Thyroid gland (tissue), 4 donors: ENCODE measurements at regions not wholly inside any gene's neighbourhood (a gene's known extent, or its start where the extent isn't known, plus 50 kb on each side); places are given as distances from the start of the nearest gene placed in this dataset.
A peak's percentile ranks its signal among the peaks of the same experiment; 100 is the strongest.
"Not testable (repeated sequence)": the region's sequence is repeated elsewhere in the genome, so short reads cannot be mapped to it uniquely, and the experiment has no call there.

Experiments used
- DNase-seq, 2 donors: peaks; one replicate each; pipeline ENCODE4 v3.0.0-alpha.2; 2019
- H3K27ac ChIP-seq, 3 donors: fragments of 200-600 bp; sonication (generic); 1 replicate in 2 of 3; 2 replicates in 1 of 3; pipeline ENCODE4 v1.5.1; 2016 to 2019; ENCODE audit warnings: mild to moderate bottlenecking in 1 of 3, moderate library complexity in 1 of 3
- H3K27me3 ChIP-seq: fragments of 200-600 bp; sonication (generic); one replicate; pipeline ENCODE4 v1.5.1; 2019
- H3K36me3 ChIP-seq, 2 donors: fragments of 200-600 bp; sonication (generic); one replicate each; pipeline ENCODE4 v1.5.1; 2016 to 2019
- H3K4me1 ChIP-seq, 2 donors: fragments of 200-600 bp; sonication (generic); one replicate each; pipeline ENCODE4 v1.5.1; 2017 to 2019
- H3K4me3 ChIP-seq, 3 donors: fragments of 200-600 bp; sonication (generic); replicated peaks in 1 of 3; 1 replicate in 2 of 3; 2 replicates in 1 of 3; pipeline ENCODE4 v1.5.1; 2016; ENCODE audit warnings: mild to moderate bottlenecking in 1 of 3
- H3K9me3 ChIP-seq: fragments of 200-600 bp; sonication (generic); one replicate; pipeline ENCODE4 v1.5.1; 2017
- CTCF ChIP-seq, 6 experiments: fragments of 200-600 bp in 3 of 6; fragments of 450-650 bp in 3 of 6; sonication (generic) in 3 of 6; IDR thresholded peaks; one replicate each; pipeline ENCODE4 v1.5.1; 2016 to 2019; ENCODE audit warnings: antibody characterized with exemption in 6 of 6, mild to moderate bottlenecking in 2 of 6, inconsistent platforms in 1 of 6, moderate library complexity in 1 of 6
- POLR2A ChIP-seq, 2 donors: fragments of 450-650 bp; IDR thresholded peaks; one replicate each; pipeline ENCODE4 v1.6.1; 2017; ENCODE audit warnings: antibody characterized with exemption in 2 of 2, mild to moderate bottlenecking in 2 of 2, moderate library complexity in 1 of 2
- WGBS, 2 donors: methylation state at CpG; one replicate each; pipeline ENCODE4 v1.1.5; 2017; 5-methylcytosine and 5-hydroxymethylcytosine counted together
- intact Hi-C: fragments of 100-400 bp; cut with DNase I; formaldehyde crosslinking; loops from one replicate; pipeline ENCODE4 v1.15.1; 2023

DNA sequence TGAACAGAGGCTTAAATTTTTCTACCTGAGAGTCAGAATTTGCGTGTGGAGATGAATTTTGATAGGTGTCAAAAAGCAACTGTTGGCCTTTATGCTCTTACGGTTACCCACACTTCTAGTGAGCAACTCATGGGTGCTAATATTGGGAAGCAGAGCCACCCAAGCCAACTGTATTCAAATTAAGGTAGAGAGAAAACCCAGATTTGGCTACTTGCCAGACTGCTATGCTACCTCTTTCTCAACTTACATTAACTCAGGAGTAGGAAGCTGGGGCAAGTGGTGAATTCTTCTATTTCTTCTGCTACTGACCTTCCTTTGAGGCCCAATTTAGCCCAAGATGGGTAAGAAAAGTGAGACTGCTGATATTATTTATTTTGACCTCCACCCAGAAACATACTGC lies 83.9 kb downstream of the OLFM4 start:
- H3K27ac ChIP-seq: peak overlapping the region in 1 of 3 donors; percentile 6
- DNase-seq: no peak
- H3K4me1 ChIP-seq: peaks cover 3 to 17% of the 10 kb centered on the region in 2 donors
- no peaks in the 10 kb centered on the region for H3K36me3 ChIP-seq
- H3K9me3 ChIP-seq: no peaks in the 10 kb centered on the region
- H3K27me3 ChIP-seq: no peaks in the 10 kb centered on the region
- TF ChIP-seq CTCF (IDR thresholded peaks at IDR 0.05) (no peak), POLR2A (IDR thresholded peaks at IDR 0.05) (no peak)
- intact Hi-C loops: no loop called here
- no peak overlapping the region for H3K4me3 ChIP-seq
- WGBS, 2 donors: 91 to 96% methylated on average over 2 of the region's 2 CpGs

DNA sequence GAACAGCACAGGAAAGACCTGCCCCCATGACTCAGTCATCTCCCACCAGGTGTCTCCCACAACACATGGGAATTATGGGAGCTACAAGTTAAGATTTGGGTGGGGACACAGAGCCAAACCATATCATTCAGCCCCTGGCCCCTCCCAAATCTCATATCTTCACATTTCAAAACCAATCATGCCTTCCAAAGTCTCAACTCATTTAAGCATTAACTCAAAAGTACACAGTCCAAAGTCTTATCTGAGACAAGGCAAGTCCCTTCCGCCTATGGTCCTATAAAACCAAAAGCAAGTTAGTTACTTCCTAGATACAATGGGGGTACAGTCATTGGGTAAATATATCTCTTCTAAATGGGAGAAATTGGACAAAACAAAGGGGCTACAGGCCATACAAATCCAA lies 88.4 kb downstream of the OLFM4 start:
- H3K4me1 ChIP-seq: peaks cover 11 to 29% of the 10 kb centered on the region in 2 donors
- H3K27me3 ChIP-seq, H3K9me3 ChIP-seq, H3K4me3 ChIP-seq, H3K27ac ChIP-seq, intact Hi-C loops, H3K36me3 ChIP-seq, DNase-seq: not testable (repeated sequence)
- WGBS, 2 donors: 0 to 96% methylated on average over 1 of the region's 1 CpG

DNA sequence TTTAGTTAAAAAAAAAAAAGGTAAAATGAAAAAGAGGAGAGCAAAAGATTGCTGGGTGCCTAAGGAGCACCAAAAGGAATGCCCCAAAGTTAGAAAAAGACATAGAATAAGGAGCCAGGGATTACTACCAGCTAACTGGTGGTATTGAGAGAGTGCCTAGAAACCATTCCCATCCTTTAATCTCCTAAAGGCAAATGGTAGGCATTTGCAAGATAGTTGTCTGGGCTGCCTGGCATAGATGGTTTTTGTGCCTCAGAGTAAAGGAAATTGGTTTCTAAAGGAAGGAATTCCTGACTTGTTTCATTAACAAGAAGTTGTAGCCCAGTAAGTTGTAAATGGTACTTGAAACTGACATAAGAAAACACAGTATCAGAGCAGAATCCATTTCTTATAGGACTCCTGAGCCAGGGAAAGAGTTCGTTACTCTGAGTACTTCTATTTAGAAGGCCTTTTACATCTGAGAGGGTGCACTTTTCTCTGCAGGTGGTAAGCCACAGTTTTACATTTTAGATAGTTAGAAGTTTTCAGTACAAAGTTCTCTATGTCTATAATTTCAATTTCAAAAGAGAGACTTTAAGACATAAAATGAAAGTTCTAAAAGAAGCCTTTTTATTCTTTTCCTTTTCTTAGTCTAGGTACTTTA lies 92.6 kb downstream of the OLFM4 start:
- intact Hi-C loops: no loop called here
- H3K4me1 ChIP-seq: peaks cover 37 to 39% of the 10 kb centered on the region in 2 donors
- DNase-seq: peak; percentile 29 to 33
- H3K4me3 ChIP-seq: no peak overlapping the region
- H3K36me3 ChIP-seq: no peaks in the 10 kb centered on the region
- no peaks in the 10 kb centered on the region for H3K9me3 ChIP-seq
- TF ChIP-seq CTCF (IDR thresholded peaks at IDR 0.05): no peak
- TF ChIP-seq POLR2A (IDR thresholded peaks at IDR 0.05): peak in 1 of 2 donors; percentile 55
- H3K27ac ChIP-seq: peak overlapping the region; percentile 89 to 91 (median 90)
- 24 to 26% methylated on average over 1 of the region's 1 CpG for WGBS, 2 donors
- H3K27me3 ChIP-seq: no peaks in the 10 kb centered on the region

DNA sequence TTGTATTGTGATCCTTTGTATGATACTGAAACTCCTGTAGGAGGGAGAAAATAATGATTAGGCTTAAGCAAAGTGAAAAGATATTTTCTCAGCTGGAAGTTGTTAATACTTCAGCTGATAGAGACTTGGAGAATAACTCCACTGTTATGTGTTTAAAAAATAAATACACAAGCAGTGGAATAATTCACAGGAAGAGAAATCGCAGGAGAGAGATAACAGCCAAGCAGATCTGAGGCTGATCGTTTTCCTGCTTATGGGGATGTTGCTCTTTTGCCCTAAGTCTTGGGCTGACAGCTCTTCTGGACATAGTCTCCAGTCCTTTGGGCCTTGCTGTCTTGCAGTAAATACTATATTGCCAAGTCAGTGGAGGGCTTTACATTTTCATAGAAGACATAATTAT lies 93.3 kb downstream of the OLFM4 start:
- DNase-seq: no peak
- TF ChIP-seq CTCF (IDR thresholded peaks at IDR 0.05) (no peak), POLR2A (IDR thresholded peaks at IDR 0.05) (no peak)
- Histone ChIP-seq H3K27ac (peak overlapping the region; percentile 88 to 90 (median 89)), H3K27me3 (no peaks in the 10 kb centered on the region), H3K4me1 (peaks cover 39 to 44% of the 10 kb centered on the region in 2 donors), H3K9me3 (no peaks in the 10 kb centered on the region), H3K4me3 (no peak overlapping the region), H3K36me3 (no peaks in the 10 kb centered on the region)
- intact Hi-C loops: no loop called here
- 16 to 23% methylated on average over 2 of the region's 2 CpGs for WGBS, 2 donors

GRCh38 chr13:53123536-53123935 lies 94.9 kb downstream of the OLFM4 start:
- 34 to 59% methylated on average over 3 of the region's 3 CpGs for WGBS, 2 donors

More at GRCh38 chr13:53123536-53123935, 94.9 kb downstream of the OLFM4 start:
- Histone ChIP-seq H3K9me3 (no peaks in the 10 kb centered on the region), H3K36me3 (no peaks in the 10 kb centered on the region), H3K27me3 (no peaks in the 10 kb centered on the region), H3K4me3 (no peak overlapping the region), H3K27ac (peak overlapping the region; percentile 88 to 90 (median 89)), H3K4me1 (peaks cover 43 to 55% of the 10 kb centered on the region in 2 donors)
- intact Hi-C loops: no loop called here
- DNase-seq: peak; percentile 58 to 62
- TF ChIP-seq POLR2A (IDR thresholded peaks at IDR 0.05): peak in 1 of 2 donors; percentile 38
- no peak for TF ChIP-seq CTCF (IDR thresholded peaks at IDR 0.05)
